GM10266 (cell line): ENCODE measurements at regions not wholly inside any gene's neighbourhood (a gene's known extent, or its start where the extent isn't known, plus 50 kb on each side); places are given as distances from the start of the nearest gene placed in this dataset.

Source experiments
- DNase-seq: peaks from one replicate; pipeline ENCODE4 v3.0.0; 2012; ENCODE audit errors: extremely low spot score
- TF ChIP-seq, protein P1 (sequence below): IDR thresholded peaks from 2 replicates; pipeline ENCODE4 v1.5.1; 2012; ENCODE audit warnings: mild to moderate bottlenecking, low read depth; ENCODE audit not compliant: control insufficient read depth, insufficient read depth; ENCODE audit errors: missing control alignments

DNA sequence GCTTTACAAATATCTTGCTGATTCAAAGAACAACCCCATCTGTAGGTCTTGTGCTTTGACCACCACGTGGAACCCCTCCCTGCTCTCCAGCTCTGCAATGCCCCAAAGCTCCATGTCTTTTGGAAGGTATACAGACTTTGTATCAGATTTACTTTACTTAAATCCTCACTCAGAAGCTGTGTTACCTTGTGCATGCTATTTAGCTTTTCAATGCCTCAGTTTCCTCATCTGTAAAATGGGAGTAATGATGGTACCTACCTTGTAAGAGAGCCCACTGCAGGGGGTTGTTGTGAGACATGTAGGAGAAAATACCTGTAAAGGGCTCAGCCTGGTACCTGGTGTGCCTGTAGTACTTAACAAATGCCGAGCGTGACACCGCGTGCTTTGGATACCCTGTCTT lies 200.2 kb upstream of the CHD6 start:
- TF ChIP-seq, protein P1, sequence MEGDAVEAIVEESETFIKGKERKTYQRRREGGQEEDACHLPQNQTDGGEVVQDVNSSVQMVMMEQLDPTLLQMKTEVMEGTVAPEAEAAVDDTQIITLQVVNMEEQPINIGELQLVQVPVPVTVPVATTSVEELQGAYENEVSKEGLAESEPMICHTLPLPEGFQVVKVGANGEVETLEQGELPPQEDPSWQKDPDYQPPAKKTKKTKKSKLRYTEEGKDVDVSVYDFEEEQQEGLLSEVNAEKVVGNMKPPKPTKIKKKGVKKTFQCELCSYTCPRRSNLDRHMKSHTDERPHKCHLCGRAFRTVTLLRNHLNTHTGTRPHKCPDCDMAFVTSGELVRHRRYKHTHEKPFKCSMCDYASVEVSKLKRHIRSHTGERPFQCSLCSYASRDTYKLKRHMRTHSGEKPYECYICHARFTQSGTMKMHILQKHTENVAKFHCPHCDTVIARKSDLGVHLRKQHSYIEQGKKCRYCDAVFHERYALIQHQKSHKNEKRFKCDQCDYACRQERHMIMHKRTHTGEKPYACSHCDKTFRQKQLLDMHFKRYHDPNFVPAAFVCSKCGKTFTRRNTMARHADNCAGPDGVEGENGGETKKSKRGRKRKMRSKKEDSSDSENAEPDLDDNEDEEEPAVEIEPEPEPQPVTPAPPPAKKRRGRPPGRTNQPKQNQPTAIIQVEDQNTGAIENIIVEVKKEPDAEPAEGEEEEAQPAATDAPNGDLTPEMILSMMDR = no peak
- no peak for DNase-seq

DNA sequence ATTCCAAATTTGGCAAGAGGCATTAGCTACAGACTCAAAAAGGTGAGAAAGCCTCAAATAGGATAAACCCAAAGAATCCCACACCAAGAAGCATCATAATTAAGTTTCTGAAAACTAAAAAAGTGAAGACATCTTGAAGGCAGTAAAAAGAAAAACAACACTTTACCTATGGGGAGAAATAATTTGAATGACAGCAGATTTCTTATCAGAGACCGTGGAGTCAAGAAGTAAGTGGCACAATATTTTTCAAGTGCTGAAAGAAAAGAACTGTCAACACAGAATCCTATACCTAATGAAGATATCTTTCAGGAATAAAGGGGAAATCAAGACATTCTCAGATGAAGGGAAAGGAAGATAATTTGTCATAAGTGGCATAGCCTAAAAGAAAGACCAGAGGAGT lies 193.3 kb upstream of the CHD6 start:
- no peak for DNase-seq
- TF ChIP-seq, protein P1 = no peak

DNA sequence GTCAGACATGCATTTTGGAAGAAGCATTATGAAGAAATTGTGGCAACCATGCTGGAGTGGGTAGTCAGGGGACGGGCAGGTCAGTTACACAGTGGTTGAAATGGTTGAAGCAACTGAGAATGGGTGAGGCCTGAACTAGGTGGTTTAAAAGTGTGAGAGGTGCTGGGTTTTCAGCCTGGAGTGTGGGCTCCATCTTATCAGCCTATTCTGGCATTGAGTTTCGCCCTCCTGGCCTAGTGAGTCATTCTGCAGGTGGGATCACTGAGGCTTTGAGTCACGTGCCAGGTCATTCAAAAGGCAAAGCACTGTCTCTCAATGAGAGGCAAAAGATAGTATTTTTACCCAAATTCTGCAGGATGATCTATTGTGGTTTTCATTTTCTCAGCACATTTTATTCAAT lies 181.9 kb upstream of the CHD6 start:
- TF ChIP-seq, protein P1 = no peak

DNA sequence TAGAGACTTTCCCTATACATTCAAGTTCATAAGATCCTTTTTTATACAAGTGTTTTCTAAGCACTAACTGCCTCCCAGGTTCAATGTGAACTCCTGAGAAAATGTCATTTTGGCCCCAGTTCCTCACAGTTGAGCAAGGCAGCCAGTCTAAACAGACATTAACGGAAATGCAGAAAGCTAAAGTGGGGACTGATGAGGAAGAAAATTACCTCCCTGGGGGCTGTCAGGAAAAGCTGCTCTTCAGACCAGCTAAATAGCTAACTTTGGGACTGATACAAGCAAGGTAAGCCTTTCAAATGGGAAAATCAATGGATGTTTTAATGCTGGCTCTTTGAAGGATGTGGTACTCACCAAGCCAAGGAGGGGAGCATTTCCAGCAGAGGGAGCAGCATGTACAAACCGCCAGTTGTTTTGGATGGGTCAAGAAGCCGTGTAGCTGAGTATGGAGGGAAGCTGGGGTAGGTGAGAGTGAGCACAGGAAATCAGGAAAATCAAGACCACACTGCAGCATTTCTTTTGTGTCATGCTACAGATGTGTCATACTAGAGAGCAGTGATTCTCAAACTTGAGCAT lies 180.8 kb upstream of the CHD6 start:
- no peak for DNase-seq
- TF ChIP-seq, protein P1 = no peak

More for the DNA sequence above, 181.9 kb upstream of the CHD6 start:
- no peak for DNase-seq

DNA sequence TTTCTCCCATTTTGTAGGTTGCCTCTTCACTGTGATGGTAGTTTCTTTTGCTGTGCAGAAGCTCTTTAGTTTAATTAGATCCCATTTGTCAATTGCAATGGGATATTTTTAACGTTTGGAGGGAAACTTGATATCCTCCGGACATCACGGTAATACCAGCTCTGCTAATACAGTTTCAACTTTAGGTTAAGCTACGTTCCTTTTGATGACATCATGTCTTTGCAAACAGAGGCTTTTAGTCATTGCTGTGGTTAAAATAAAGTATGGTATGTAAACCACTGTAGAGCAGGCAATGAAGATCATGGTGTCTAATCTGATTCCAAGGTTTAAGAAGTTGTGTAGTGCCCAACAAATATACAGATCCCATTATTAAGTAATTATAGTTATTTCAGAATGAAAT lies 168.0 kb upstream of the CHD6 start:
- TF ChIP-seq, protein P1 = no peak
- no peak for DNase-seq

DNA sequence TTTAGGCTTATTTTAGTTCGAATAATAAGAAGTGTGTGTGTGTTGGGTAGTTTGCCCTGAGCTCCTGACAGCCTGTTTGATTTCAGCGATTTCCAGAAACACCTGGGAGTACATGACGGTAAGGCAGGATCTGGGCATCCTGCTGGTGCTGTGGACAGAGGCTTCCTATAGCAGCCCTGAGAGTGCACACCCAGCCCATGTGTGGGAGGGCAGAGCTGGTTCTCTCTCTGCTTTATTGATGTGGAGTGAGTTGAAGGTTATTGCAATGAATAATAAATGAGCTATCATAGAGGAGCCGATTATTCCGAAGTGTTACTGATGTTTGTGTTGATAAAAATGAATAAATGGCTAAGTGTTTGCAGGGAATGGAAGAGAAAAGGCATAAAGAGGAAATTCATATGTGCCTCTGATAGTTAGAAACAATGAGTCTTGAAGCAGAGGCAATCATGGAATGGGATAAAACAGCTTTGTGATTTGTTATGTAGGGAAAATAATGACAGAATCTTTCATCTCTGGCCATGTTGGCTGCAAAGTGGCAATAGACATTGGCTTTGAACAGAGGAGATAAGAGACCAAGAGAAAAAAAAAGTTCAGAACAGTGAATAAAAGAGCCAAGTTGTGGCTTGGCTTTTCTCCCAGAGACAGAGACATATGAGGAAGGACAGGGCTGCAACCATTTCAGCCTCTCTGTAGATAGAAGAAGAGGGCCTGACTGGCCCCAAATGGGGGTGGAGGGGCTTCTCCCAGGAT lies 166.2 kb upstream of the CHD6 start:
- no peak for DNase-seq
- TF ChIP-seq, protein P1 = no peak
